NCI-H2196 treated with DMSO at 0.1 percent for 48 hours (cell line): ENCODE measurements at regions not wholly inside any gene's neighbourhood (a gene's known extent, or its start where the extent isn't known, plus 50 kb on each side); places are given as distances from the start of the nearest gene placed in this dataset.

Experiments
- DNase-seq: peaks from one replicate; lab custom pipeline; 2025; ENCODE audit not compliant: unreplicated experiment; lab: John Stamatoyannopoulos, UW

- no peak for DNase-seq
Observed at GRCh38 chr16:6946802-6947201, 385.8 kb upstream of the RBFOX1 start.

- DNase-seq, result no peak
Observed at GRCh38 chr16:6946106-6946505, 386.5 kb upstream of the RBFOX1 start.

- no peak for DNase-seq
Observed at GRCh38 chr16:6940968-6941367, 391.7 kb upstream of the RBFOX1 start.

GRCh38 chr16:6937641-6938040, 395.0 kb upstream of the RBFOX1 start:
- DNase-seq, result no peak

- DNase-seq, result no peak
Observed at GRCh38 chr16:6932871-6933385, 399.7 kb upstream of the RBFOX1 start.

- DNase-seq, result no peak
Observed at GRCh38 chr16:6929868-6930267, 402.8 kb upstream of the RBFOX1 start.

GRCh38 chr16:6926762-6927161, 405.9 kb upstream of the RBFOX1 start:
- no peak for DNase-seq

- DNase-seq, result no peak
Observed at GRCh38 chr16:6926341-6926740, 406.3 kb upstream of the RBFOX1 start.

GRCh38 chr16:6918646-6919045, 414.0 kb upstream of the RBFOX1 start:
- DNase-seq, result no peak

- DNase-seq, result no peak
Observed at GRCh38 chr16:6916946-6917345, 415.7 kb upstream of the RBFOX1 start.

- DNase-seq, result no peak
Observed at GRCh38 chr16:6913566-6913965, 419.1 kb upstream of the RBFOX1 start.

- DNase-seq, result no peak
Observed at GRCh38 chr16:6910301-6910700, 422.3 kb upstream of the RBFOX1 start.

GRCh38 chr16:6905601-6906000, 427.0 kb upstream of the RBFOX1 start:
- no peak for DNase-seq

- DNase-seq, result no peak
Observed at GRCh38 chr16:6903671-6904070, 429.0 kb upstream of the RBFOX1 start.

- DNase-seq, result no peak
Observed at GRCh38 chr16:6898896-6899295, 433.7 kb upstream of the RBFOX1 start.

GRCh38 chr16:6897876-6898485, 434.7 kb upstream of the RBFOX1 start:
- no peak for DNase-seq

GRCh38 chr16:6892966-6893365, 439.7 kb upstream of the RBFOX1 start:
- DNase-seq, result no peak

- DNase-seq, result no peak
Observed at GRCh38 chr16:6891496-6891895, 441.1 kb upstream of the RBFOX1 start.

- no peak for DNase-seq
Observed at GRCh38 chr16:6888531-6888930, 444.1 kb upstream of the RBFOX1 start.

- no peak for DNase-seq
Observed at GRCh38 chr16:6884002-6884401, 448.6 kb upstream of the RBFOX1 start.

GRCh38 chr16:6880263-6880662, 452.4 kb upstream of the RBFOX1 start:
- DNase-seq, result no peak

- no peak for DNase-seq
Observed at GRCh38 chr16:6864671-6865070, 468.0 kb upstream of the RBFOX1 start.

- DNase-seq, result no peak
Observed at GRCh38 chr16:6864244-6864643, 468.4 kb upstream of the RBFOX1 start.
